Activated naive CD4-positive, alpha-beta T cell treated with anti-CD3 and anti-CD28 coated beads, Interleukin-2, amount 10 ng/mL, durations not matched to agents 7 days and 5 days (primary cell): ENCODE measurements at regions not wholly inside any gene's neighbourhood (a gene's known extent, or its start where the extent isn't known, plus 50 kb on each side); places are given as distances from the start of the nearest gene placed in this dataset.
"Not testable (repeated sequence)": the region's sequence is repeated elsewhere in the genome, so short reads cannot be mapped to it uniquely, and the experiment has no call there.

Experiments used
- CTCF ChIA-PET: fragments of 350-600 bp; sonication (Branson Sonifier 250); formaldehyde crosslinking; loops from one replicate; lab custom pipeline; 2021; ENCODE audit warnings: antibody characterized with exemption; lab: Charles Lee
- DNase-seq: peaks from one replicate; pipeline ENCODE4 v3.0.0-alpha.2; 2020
- H3K27ac Mint-ChIP-seq: one replicate; pipeline ENCODE4 v1.8.0; 2021; ENCODE audit warnings: mild to moderate bottlenecking, moderate library complexity, mixed read lengths
- H3K27me3 Mint-ChIP-seq: one replicate; pipeline ENCODE4 v1.8.0; 2021; ENCODE audit warnings: mild to moderate bottlenecking, mixed read lengths
- H3K36me3 Mint-ChIP-seq: one replicate; pipeline ENCODE4 v1.8.0; 2021; ENCODE audit warnings: mixed read lengths
- H3K4me1 Mint-ChIP-seq: one replicate; pipeline ENCODE4 v1.8.0; 2021; ENCODE audit warnings: mixed read lengths
- H3K4me3 Mint-ChIP-seq: one replicate; pipeline ENCODE4 v1.8.0; 2021; ENCODE audit warnings: mild to moderate bottlenecking, moderate library complexity, mixed read lengths
- H3K9me3 Mint-ChIP-seq: one replicate; pipeline ENCODE4 v1.8.0; 2021; ENCODE audit warnings: mixed read lengths

DNA sequence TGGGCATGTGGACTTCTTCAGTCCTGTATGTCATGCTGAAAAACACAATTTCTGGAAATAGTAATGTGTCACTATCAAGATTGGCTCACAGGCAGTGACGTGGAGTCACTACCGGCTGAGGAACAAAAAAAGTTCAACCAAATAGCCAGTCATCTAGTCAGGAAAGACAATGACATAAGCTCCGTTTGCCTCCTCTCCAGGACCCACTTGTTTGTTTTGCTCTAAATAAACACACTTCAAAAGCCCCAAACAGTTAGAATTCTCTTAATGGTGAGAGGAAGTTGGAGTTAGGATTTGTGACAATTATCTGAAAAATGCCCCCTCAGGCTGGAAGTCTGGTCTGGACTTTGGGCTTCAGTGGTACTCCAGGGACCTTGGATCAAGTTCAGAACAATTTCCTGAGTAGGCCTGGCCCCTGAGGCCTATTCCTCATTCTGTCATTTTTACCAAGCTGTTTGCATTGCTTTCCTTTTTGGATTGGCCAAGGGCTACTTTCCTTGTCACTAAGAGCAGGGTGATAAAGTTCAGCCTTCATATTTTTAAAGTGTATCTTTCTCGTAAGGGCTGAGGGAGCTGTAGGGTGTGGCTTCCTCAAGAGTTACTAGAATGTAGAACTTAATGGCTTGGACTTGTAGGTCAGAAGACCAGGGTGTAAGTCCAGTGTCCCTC, 98.9 kb downstream of the EOMES start:
- Mint-ChIP-seq H3K27me3 (no peaks in the 10 kb centered on the region), H3K36me3 (peaks cover 1% of the 10 kb centered on the region), H3K4me1 (peaks cover 32% of the 10 kb centered on the region), H3K9me3 (no peaks in the 10 kb centered on the region), H3K4me3 (no peak overlapping the region), H3K27ac (no peak overlapping the region)
- CTCF ChIA-PET = interaction anchor here (1.0 kb wide), 1 partner anchor 26 kb away, joined by 3 read pairs; no protein-coding TSS in a partner anchor
- no peak for DNase-seq

- CTCF ChIA-PET = no interaction called here
Measured at GRCh38 chr3:27617552-27617951, 104.6 kb downstream of the EOMES start.

GRCh38 chr3:27616031-27616430, 106.1 kb downstream of the EOMES start:
- DNase-seq = no peak
- Mint-ChIP-seq H3K4me1 (no peaks in the 10 kb centered on the region), H3K4me3 (no peak overlapping the region), H3K9me3 (peaks cover 10% of the 10 kb centered on the region), H3K27ac (no peak overlapping the region), H3K36me3 (peaks cover 6% of the 10 kb centered on the region), H3K27me3 (no peaks in the 10 kb centered on the region)
- CTCF ChIA-PET = no interaction called here

More at GRCh38 chr3:27617552-27617951, 104.6 kb downstream of the EOMES start:
- Mint-ChIP-seq H3K27ac (no peak overlapping the region), H3K36me3 (peaks cover 6% of the 10 kb centered on the region), H3K4me1 (no peaks in the 10 kb centered on the region), H3K4me3 (no peak overlapping the region), H3K9me3 (peaks cover 10% of the 10 kb centered on the region), H3K27me3 (no peaks in the 10 kb centered on the region)
- DNase-seq = no peak

DNA sequence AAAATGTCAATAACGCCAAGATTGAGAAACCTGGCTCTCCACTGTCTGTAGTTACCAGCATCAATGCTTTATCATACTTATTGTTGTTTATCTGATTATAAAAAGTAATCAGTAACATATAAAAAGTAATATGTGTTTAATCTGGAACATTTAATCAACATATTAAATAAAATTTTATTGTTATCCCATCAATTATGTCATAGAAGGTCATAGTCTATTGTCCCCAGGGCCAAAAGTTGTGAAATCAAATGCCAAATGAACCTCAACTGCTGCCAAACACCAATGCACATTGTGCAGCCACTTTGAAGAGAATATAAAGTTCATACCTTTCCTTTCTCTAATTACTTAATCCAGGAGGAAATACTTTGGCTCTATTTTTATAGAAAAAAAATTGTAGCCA, 106.6 kb downstream of the EOMES start:
- CTCF ChIA-PET = no interaction called here
- Mint-ChIP-seq H3K9me3 (peaks cover 10% of the 10 kb centered on the region), H3K36me3 (peaks cover 6% of the 10 kb centered on the region), H3K27me3 (no peaks in the 10 kb centered on the region), H3K27ac (no peak overlapping the region), H3K4me1 (no peaks in the 10 kb centered on the region), H3K4me3 (no peak overlapping the region)
- no peak for DNase-seq

DNA sequence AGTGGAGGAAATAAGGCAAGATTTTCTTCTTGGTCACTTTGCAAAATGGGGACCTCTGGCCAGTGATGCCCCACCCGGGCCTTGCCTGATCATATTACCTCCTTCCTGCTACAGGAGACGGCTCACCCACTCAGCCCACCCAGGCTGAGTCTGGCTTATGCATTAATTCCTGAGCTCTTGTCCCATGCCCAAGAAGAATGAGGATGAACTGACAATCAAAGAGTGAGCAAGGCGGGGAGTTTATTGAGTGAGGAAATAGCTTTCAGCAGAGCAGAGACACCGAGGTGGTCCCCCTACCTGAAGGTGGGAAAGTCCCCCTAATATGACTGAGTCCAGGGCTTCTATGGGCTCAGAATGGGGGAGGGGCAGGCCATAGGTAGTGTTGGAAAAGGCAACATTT, 107.5 kb downstream of the EOMES start:
- H3K4me1 Mint-ChIP-seq = no peaks in the 10 kb centered on the region
- H3K27me3 Mint-ChIP-seq = no peaks in the 10 kb centered on the region
- DNase-seq = no peak
- CTCF ChIA-PET = no interaction called here
- no peak overlapping the region for H3K27ac Mint-ChIP-seq
- H3K4me3 Mint-ChIP-seq = no peak overlapping the region
- H3K36me3 Mint-ChIP-seq = peaks cover 6% of the 10 kb centered on the region
- peaks cover 10% of the 10 kb centered on the region for H3K9me3 Mint-ChIP-seq

- DNase-seq = no peak
- peaks cover 10% of the 10 kb centered on the region for H3K9me3 Mint-ChIP-seq
- no peaks in the 10 kb centered on the region for H3K4me1 Mint-ChIP-seq
- CTCF ChIA-PET = no interaction called here
- H3K27me3 Mint-ChIP-seq = no peaks in the 10 kb centered on the region
- H3K27ac Mint-ChIP-seq = no peak overlapping the region
- no peak overlapping the region for H3K4me3 Mint-ChIP-seq
- peaks cover 6% of the 10 kb centered on the region for H3K36me3 Mint-ChIP-seq
Measured at GRCh38 chr3:27613846-27614500, 108.2 kb downstream of the EOMES start.

- H3K36me3 Mint-ChIP-seq = peaks cover 6% of the 10 kb centered on the region
- no peak overlapping the region for H3K4me3 Mint-ChIP-seq
- DNase-seq = no peak
- CTCF ChIA-PET = no interaction called here
- no peaks in the 10 kb centered on the region for H3K27me3 Mint-ChIP-seq
- H3K9me3 Mint-ChIP-seq = peaks cover 10% of the 10 kb centered on the region
- no peak overlapping the region for H3K27ac Mint-ChIP-seq
- no peaks in the 10 kb centered on the region for H3K4me1 Mint-ChIP-seq
Measured at GRCh38 chr3:27610800-27611525, 111.2 kb downstream of the EOMES start.

- Mint-ChIP-seq H3K4me3 (no peak overlapping the region), H3K9me3 (peaks cover 3% of the 10 kb centered on the region), H3K27me3 (no peaks in the 10 kb centered on the region), H3K36me3 (no peaks in the 10 kb centered on the region), H3K4me1 (no peaks in the 10 kb centered on the region), H3K27ac (no peak overlapping the region)
- CTCF ChIA-PET = interaction anchor here (0.8 kb wide), 1 partner anchor 59 kb away, joined by 3 read pairs; no protein-coding TSS in a partner anchor
- no peak for DNase-seq
Measured at GRCh38 chr3:27607370-27607769, 114.8 kb downstream of the EOMES start.

GRCh38 chr3:27606537-27606936, 115.6 kb downstream of the EOMES start:
- CTCF ChIA-PET = interaction anchor here (0.8 kb wide), 1 partner anchor 60 kb away, joined by 3 read pairs; no protein-coding TSS in a partner anchor
- Mint-ChIP-seq H3K9me3 (peaks cover 7% of the 10 kb centered on the region), H3K27me3 (no peaks in the 10 kb centered on the region), H3K4me1 (no peaks in the 10 kb centered on the region), H3K27ac (no peak overlapping the region), H3K36me3 (no peaks in the 10 kb centered on the region), H3K4me3 (no peak overlapping the region)
- no peak for DNase-seq

DNA sequence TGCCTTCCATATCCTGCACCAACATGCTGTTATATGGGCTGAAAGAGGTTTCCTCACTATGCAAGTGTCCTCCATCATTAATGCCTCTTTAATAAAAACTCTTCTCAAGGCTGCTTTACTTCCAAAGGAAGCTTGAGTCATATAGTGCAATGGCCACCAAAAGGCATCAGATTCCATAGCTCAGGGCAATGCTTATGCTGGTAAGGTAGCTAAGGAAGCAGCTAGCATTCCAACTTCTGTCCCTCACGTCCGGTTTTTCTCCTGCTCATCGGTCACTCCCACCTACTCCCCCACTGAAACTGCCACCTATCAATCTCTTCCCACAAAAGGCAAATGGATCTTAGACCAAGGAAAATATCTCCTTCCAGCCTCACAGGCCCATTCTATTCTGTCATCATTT, 117.1 kb upstream of the SLC4A7 start:
- H3K4me3 Mint-ChIP-seq, H3K9me3 Mint-ChIP-seq, DNase-seq, CTCF ChIA-PET, H3K36me3 Mint-ChIP-seq, H3K4me1 Mint-ChIP-seq, H3K27ac Mint-ChIP-seq, H3K27me3 Mint-ChIP-seq: not testable (repeated sequence)

DNA sequence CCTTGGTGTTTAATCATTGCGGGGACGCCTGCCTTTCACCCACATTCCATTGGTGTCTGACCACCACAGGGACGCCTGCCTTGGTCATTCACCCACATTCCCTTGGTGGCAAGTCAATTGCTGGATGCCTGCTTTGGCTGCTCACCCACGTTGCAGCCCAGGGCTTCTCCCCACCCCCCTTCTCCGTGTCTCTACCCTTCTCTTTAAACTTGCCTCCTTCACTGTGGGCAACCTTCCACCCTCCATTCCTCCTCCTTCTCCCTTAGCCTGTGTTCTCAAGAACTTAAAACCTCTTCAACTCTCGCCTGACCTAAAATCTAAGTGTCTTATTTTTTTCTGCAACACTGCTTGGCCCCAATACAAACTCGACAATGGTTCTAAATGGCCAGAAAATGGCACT, 115.6 kb upstream of the SLC4A7 start:
- H3K4me1 Mint-ChIP-seq, DNase-seq, H3K9me3 Mint-ChIP-seq, H3K27ac Mint-ChIP-seq, H3K27me3 Mint-ChIP-seq, CTCF ChIA-PET, H3K36me3 Mint-ChIP-seq, H3K4me3 Mint-ChIP-seq: not testable (repeated sequence)

DNA sequence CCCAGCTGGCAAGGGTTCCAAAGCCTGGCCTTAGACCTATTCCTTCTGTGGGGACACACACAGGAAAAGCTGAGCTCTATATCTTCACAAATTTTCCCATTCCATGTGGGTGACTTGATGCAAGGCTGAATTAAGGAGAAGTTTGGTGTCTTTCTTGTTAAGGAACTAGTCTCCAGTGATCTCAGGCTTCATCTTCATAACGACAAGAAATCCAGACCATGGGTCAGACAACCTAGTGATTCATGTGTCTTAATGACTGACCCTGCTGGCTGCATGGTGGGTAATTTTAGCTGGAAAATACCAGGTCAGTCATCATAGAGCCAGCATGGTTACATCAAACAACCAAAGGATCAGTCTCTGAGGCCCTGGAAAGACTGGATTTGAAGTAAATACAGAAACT, 112.7 kb upstream of the SLC4A7 start:
- CTCF ChIA-PET = no interaction called here
- Mint-ChIP-seq H3K36me3 (peaks cover under 1% of the 10 kb centered on the region), H3K27ac (no peak overlapping the region), H3K4me3 (no peak overlapping the region), H3K27me3 (no peaks in the 10 kb centered on the region), H3K4me1 (peaks cover 11% of the 10 kb centered on the region), H3K9me3 (peaks cover under 1% of the 10 kb centered on the region)
- DNase-seq = no peak

GRCh38 chr3:27596334-27596841, 112.2 kb upstream of the SLC4A7 start:
- H3K4me1 Mint-ChIP-seq = peaks cover 17% of the 10 kb centered on the region
- no peak overlapping the region for H3K27ac Mint-ChIP-seq
- CTCF ChIA-PET = no interaction called here
- H3K27me3 Mint-ChIP-seq = no peaks in the 10 kb centered on the region
- DNase-seq = no peak
- no peak overlapping the region for H3K4me3 Mint-ChIP-seq
- peaks cover 2% of the 10 kb centered on the region for H3K9me3 Mint-ChIP-seq
- peaks cover 6% of the 10 kb centered on the region for H3K36me3 Mint-ChIP-seq

- Mint-ChIP-seq H3K27me3 (no peaks in the 10 kb centered on the region), H3K27ac (no peak overlapping the region), H3K4me3 (no peak overlapping the region), H3K9me3 (peaks cover 2% of the 10 kb centered on the region), H3K4me1 (peaks cover 35% of the 10 kb centered on the region), H3K36me3 (peaks cover 7% of the 10 kb centered on the region)
- DNase-seq = no peak
- CTCF ChIA-PET = no interaction called here
Measured at GRCh38 chr3:27594096-27594690, 110.0 kb upstream of the SLC4A7 start.
